ENCODE measurements at regions not wholly inside any gene's neighbourhood (a gene's known extent, or its start where the extent isn't known, plus 50 kb on each side); places are given as distances from the start of the nearest gene placed in this dataset.

DNA sequence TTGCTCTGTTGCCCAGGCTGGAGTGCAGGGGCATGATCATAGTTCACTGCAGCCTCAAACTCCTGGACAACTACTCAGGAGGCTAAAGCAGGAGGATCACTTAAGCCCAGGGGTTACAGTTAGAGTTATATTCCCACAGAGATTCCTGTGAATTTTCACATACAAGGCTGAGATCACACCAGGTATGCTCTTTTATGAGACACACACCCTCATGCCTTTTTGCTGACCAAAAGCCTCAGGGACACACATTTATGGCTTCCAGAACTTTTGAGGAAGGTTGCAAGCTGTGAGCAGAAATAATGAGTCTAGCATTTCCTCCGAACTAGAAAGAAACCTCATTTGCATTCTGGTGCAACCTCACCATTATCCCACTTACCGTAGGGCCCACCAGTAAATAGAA is 370.5 kb upstream of the ARID1B start:
- Histone ChIP-seq H3K27me3 (no peaks in the 10 kb centered on the region), H3K27ac (no peak overlapping the region), H3K36me3 (no peaks in the 10 kb centered on the region), H3K9me3 (no peaks in the 10 kb centered on the region), H3K4me1 (no peaks in the 10 kb centered on the region), H3K4me3 (no peak overlapping the region)
- intact Hi-C loops (cut with DNase I; ENCODE audit: low total_unique reads) (no loop called here), in situ Hi-C loops (cut with MboI; ENCODE audit: low pct_ligation_motif_present in 1 of 4, low pct_unique_long_range_greater_than_20kb in 1 of 4, low sequenced_read_pairs in 3 of 4) (no loop called here)
- 91 to 100% methylated on average over 1 to 2 of the region's 2 CpGs for WGBS, 2 donors (ENCODE audit: low coverage in 1 of 2)
- no peak for DNase-seq
- TF ChIP-seq POLR2AphosphoS5 (IDR thresholded peaks at IDR 0.05) (no peak), POLR2A (IDR thresholded peaks at IDR 0.05) (no peak), EP300 (IDR thresholded peaks at IDR 0.05; ENCODE audit: low read depth) (no peak)
- TF ChIP-seq, protein P1, sequence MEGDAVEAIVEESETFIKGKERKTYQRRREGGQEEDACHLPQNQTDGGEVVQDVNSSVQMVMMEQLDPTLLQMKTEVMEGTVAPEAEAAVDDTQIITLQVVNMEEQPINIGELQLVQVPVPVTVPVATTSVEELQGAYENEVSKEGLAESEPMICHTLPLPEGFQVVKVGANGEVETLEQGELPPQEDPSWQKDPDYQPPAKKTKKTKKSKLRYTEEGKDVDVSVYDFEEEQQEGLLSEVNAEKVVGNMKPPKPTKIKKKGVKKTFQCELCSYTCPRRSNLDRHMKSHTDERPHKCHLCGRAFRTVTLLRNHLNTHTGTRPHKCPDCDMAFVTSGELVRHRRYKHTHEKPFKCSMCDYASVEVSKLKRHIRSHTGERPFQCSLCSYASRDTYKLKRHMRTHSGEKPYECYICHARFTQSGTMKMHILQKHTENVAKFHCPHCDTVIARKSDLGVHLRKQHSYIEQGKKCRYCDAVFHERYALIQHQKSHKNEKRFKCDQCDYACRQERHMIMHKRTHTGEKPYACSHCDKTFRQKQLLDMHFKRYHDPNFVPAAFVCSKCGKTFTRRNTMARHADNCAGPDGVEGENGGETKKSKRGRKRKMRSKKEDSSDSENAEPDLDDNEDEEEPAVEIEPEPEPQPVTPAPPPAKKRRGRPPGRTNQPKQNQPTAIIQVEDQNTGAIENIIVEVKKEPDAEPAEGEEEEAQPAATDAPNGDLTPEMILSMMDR (IDR thresholded peaks at IDR 0.05) = no peak

DNA sequence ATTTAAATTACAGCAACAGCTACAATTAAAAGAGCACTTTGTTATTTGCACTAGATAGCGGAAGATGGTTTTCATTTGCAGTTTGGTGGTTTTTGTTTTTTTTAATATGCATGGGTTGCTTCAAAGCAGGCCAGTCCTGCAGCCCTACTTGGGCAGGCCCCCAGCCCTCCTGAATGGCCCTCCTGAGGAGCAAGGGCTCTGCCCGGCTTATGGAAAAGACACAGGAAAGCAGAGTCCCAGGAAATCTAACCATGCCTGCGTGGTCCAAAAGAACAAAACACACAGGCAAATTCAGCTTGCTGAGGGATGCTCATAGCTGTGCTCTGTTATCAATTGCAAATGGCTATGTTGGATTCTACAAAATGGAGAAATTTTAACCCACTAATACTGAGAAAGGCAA is 371.1 kb upstream of the ARID1B start:
- intact Hi-C loops (cut with DNase I; ENCODE audit: low total_unique reads) = no loop called here
- Histone ChIP-seq H3K4me3 (no peak overlapping the region), H3K27ac (no peak overlapping the region), H3K36me3 (no peaks in the 10 kb centered on the region), H3K4me1 (no peaks in the 10 kb centered on the region), H3K27me3 (no peaks in the 10 kb centered on the region), H3K9me3 (no peaks in the 10 kb centered on the region)
- in situ Hi-C loops (cut with MboI; ENCODE audit: low pct_ligation_motif_present in 1 of 4, low pct_unique_long_range_greater_than_20kb in 1 of 4, low sequenced_read_pairs in 3 of 4) = no loop called here
- no peak for DNase-seq
- WGBS, 2 donors (ENCODE audit: low coverage in 1 of 2) = 86 to 100% methylated on average over 1 to 3 of the region's 3 CpGs
- TF ChIP-seq EP300 (IDR thresholded peaks at IDR 0.05; ENCODE audit: low read depth) = no peak
- no peak for TF ChIP-seq POLR2A (IDR thresholded peaks at IDR 0.05)
- no peak for TF ChIP-seq POLR2AphosphoS5 (IDR thresholded peaks at IDR 0.05)
- TF ChIP-seq, protein P1 (IDR thresholded peaks at IDR 0.05) = no peak

DNA sequence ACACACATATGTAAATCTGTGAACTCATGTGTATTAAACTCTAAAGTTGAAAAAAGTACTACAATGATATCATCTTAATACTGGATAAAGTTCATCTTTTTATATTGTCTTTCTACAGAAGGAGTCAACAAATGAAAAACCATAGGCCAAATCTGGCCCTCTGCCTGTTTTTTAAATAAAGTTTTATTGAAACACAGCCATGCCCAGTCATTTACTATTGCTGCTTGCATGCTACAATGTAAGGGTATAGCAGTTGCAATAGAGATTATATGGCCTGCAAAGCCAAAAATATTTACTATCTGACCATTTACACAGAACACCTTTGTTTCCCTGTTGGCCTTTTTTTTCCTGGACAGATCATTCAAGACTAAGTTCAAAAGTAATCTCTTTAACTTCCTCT is 374.6 kb upstream of the ARID1B start:
- H3K36me3 ChIP-seq = no peaks in the 10 kb centered on the region
- TF ChIP-seq EP300 (IDR thresholded peaks at IDR 0.05; ENCODE audit: low read depth) = no peak
- TF ChIP-seq POLR2AphosphoS5 (IDR thresholded peaks at IDR 0.05) = no peak
- TF ChIP-seq, protein P1 (IDR thresholded peaks at IDR 0.05) = no peak
- no peak for TF ChIP-seq POLR2A (IDR thresholded peaks at IDR 0.05)
- in situ Hi-C loops (cut with MboI; ENCODE audit: low pct_ligation_motif_present in 1 of 4, low pct_unique_long_range_greater_than_20kb in 1 of 4, low sequenced_read_pairs in 3 of 4) = no loop called here
- DNase-seq = no peak
- H3K4me1 ChIP-seq = no peaks in the 10 kb centered on the region
- no peaks in the 10 kb centered on the region for H3K9me3 ChIP-seq
- no peaks in the 10 kb centered on the region for H3K27me3 ChIP-seq
- H3K27ac ChIP-seq = no peak overlapping the region
- H3K4me3 ChIP-seq = no peak overlapping the region
- intact Hi-C loops (cut with DNase I; ENCODE audit: low total_unique reads) = no loop called here

DNA sequence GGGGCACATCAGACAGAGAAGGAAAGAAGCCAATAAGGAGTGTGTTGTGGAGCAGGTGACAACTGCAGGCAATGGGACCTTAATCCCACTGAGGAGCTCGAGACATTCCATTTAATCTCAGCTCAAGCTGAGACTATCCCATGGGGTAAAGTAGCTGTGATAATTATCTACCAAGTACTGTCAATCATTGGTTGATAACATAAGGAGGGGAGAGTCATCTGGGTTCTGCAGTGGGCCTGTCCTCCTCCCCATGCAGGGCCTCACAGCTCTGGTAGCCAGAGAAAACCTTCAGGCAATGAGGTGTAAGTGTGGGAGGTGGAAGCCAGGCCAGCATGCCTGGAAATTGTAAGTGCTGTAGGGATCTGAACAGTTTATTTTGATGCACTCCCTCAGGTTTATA is 375.0 kb upstream of the ARID1B start:
- H3K9me3 ChIP-seq = no peaks in the 10 kb centered on the region
- no peak overlapping the region for H3K4me3 ChIP-seq
- in situ Hi-C loops (cut with MboI; ENCODE audit: low pct_ligation_motif_present in 1 of 4, low pct_unique_long_range_greater_than_20kb in 1 of 4, low sequenced_read_pairs in 3 of 4) (no loop called here), intact Hi-C loops (cut with DNase I; ENCODE audit: low total_unique reads) (no loop called here)
- no peak for TF ChIP-seq EP300 (IDR thresholded peaks at IDR 0.05; ENCODE audit: low read depth)
- TF ChIP-seq, protein P1 (IDR thresholded peaks at IDR 0.05) = no peak
- TF ChIP-seq POLR2A (IDR thresholded peaks at IDR 0.05) = no peak
- no peak for TF ChIP-seq POLR2AphosphoS5 (IDR thresholded peaks at IDR 0.05)
- H3K27me3 ChIP-seq = no peaks in the 10 kb centered on the region
- no peaks in the 10 kb centered on the region for H3K4me1 ChIP-seq
- H3K27ac ChIP-seq = no peak overlapping the region
- WGBS, 2 donors (ENCODE audit: low coverage in 1 of 2) = 77% methylated on average over 1 of the region's 1 CpG; no CpG with 5 or more reads in 1 of the 2 donors
- DNase-seq = no peak
- H3K36me3 ChIP-seq = no peaks in the 10 kb centered on the region
